ENCODE measurements at regions not wholly inside any gene's neighbourhood (a gene's known extent, or its start where the extent isn't known, plus 50 kb on each side); places are given as distances from the start of the nearest gene placed in this dataset.

GRCh38 chr20:54342258-54342920 is 133.0 kb upstream of the DOK5 start:
- no peak overlapping the region for H3K4me2 ChIP-seq (ENCODE audit: insufficient read depth in 1 of 2, low read depth in 2 of 2, low read length in 2 of 2)
- H4K91ac ChIP-seq (replicated peaks; ENCODE audit: insufficient read length, low read length), result no peak overlapping the region
- H2AFZ ChIP-seq (ENCODE audit: low read length), result no peak overlapping the region
- no peak overlapping the region for H2AK5ac ChIP-seq (ENCODE audit: low read depth, low read length)
- DNase-seq (ENCODE audit: low read depth in 1 of 2, low spot score in 2 of 2), result no peak
- no peak overlapping the region for H3K18ac ChIP-seq (ENCODE audit: extremely low read depth, low read length)
- H3K9ac ChIP-seq (replicated peaks in 1 of 4; ENCODE audit: extremely low read depth in 1 of 4, low read depth in 3 of 4, low read length in 3 of 4), result no peak overlapping the region
- no peaks in the 10 kb centered on the region for H4K20me1 ChIP-seq (replicated peaks in 1 of 2; ENCODE audit: control insufficient read depth in 1 of 2, insufficient read depth in 2 of 2, low read length in 2 of 2)
- no peak overlapping the region for H3K23ac ChIP-seq (ENCODE audit: insufficient read length)
- no peak for FAIRE-seq
- ChIA-PET POLR2A (ENCODE audit: partially characterized antibody) (no interaction called here), CTCF (ENCODE audit: partially characterized antibody) (no interaction called here)
- H2BK5ac ChIP-seq (ENCODE audit: low read depth, low read length), result no peak overlapping the region
- no peaks in the 10 kb centered on the region for H3K9me3 ChIP-seq (ENCODE audit: insufficient read depth in 2 of 2, low read depth in 1 of 2, low read length in 1 of 2)
- H3K23me2 ChIP-seq (ENCODE audit: low read depth, low read length), result no peaks in the 10 kb centered on the region
- H3K4me3 ChIP-seq (ENCODE audit: extremely low read depth in 1 of 4, insufficient read depth in 2 of 4, low read depth in 3 of 4, low read length in 4 of 4), result no peak overlapping the region
- H3K79me1 ChIP-seq (ENCODE audit: low read depth, low read length), result no peaks in the 10 kb centered on the region
- no peak overlapping the region for H2BK15ac ChIP-seq (ENCODE audit: low read length)
- 95% methylated on average over 5 of the region's 5 CpGs; no CpG with 5 or more reads in 1 of the 2 experiments for WGBS, 2 experiments (ENCODE audit: extremely low coverage in 1 of 2, insufficient coverage in 1 of 2, insufficient read length in 1 of 2, insufficient replicate concordance in 2 of 2, low coverage in 1 of 2, low lambda C conversion rate in 2 of 2, missing lambda C conversion rate in 1 of 2)
- H2BK120ac ChIP-seq (replicated peaks; ENCODE audit: low read depth, low read length), result no peak overlapping the region
- no peaks in the 10 kb centered on the region for H3K27me3 ChIP-seq (replicated peaks in 1 of 4; ENCODE audit: control insufficient read depth in 3 of 4, extremely low read depth in 1 of 4, insufficient read depth in 3 of 4, low read length in 3 of 4)
- no peak overlapping the region for H3K4ac ChIP-seq (replicated peaks; ENCODE audit: insufficient read length, low read depth, low read length)
- no peak overlapping the region for H4K5ac ChIP-seq (ENCODE audit: insufficient read length, low read depth, low read length)
- no peak overlapping the region for H3K14ac ChIP-seq (ENCODE audit: insufficient read length)
- H3K36me3 ChIP-seq (ENCODE audit: control insufficient read depth in 2 of 4, insufficient read depth in 4 of 4, low read length in 3 of 4), result no peaks in the 10 kb centered on the region
- no peak overlapping the region for H2BK20ac ChIP-seq (ENCODE audit: low read length)
- no peak overlapping the region for H3K27ac ChIP-seq (ENCODE audit: low read depth, low read length)
- no peak overlapping the region for H3K56ac ChIP-seq (replicated peaks; ENCODE audit: insufficient read length, low read depth, low read length)
- H3K4me1 ChIP-seq (replicated peaks in 1 of 4; ENCODE audit: control insufficient read depth in 3 of 4, insufficient read depth in 4 of 4, low read length in 3 of 4), result peaks cover 0 to 9% (median 3%) of the 10 kb centered on the region in 4 experiments; a peak in 4 of 7 replicates
- no peak overlapping the region for H2BK12ac ChIP-seq (ENCODE audit: low read depth, low read length)
- no peaks in the 10 kb centered on the region for H3K79me2 ChIP-seq (ENCODE audit: control insufficient read depth in 1 of 2, insufficient read depth in 2 of 2, low read length in 2 of 2)
- H4K8ac ChIP-seq (ENCODE audit: extremely low read depth, insufficient read depth, low read length), result no peak overlapping the region
- no peak for TF ChIP-seq BRCA1 (IDR thresholded peaks at IDR 0.05; ENCODE audit: low read depth, low read length)
- TF ChIP-seq NANOG (IDR thresholded peaks at IDR 0.05; ENCODE audit: insufficient read depth, low read depth, low read length, poor library complexity, severe bottlenecking), result no peak
- TF ChIP-seq RAD21 (IDR thresholded peaks at IDR 0.05 in 1 of 2, conservative IDR thresholded peaks at IDR 0.05 in 1 of 2; ENCODE audit: low read depth in 2 of 2, low read length in 2 of 2), result no peak
- TF ChIP-seq CBX8 (IDR thresholded peaks at IDR 0.05; ENCODE audit: borderline replicate concordance, low read depth, low read length), result no peak
- no peak for TF ChIP-seq KDM1A (IDR thresholded peaks at IDR 0.05; ENCODE audit: borderline replicate concordance, low read length)
- no peak for TF ChIP-seq SAP30 (IDR thresholded peaks at IDR 0.05; ENCODE audit: insufficient read depth, insufficient replicate concordance, low read length)
- TF ChIP-seq FOSL1 (IDR thresholded peaks at IDR 0.05; ENCODE audit: insufficient read depth, low read depth, low read length), result no peak
- TF ChIP-seq SUZ12 (IDR thresholded peaks at IDR 0.05; ENCODE audit: low read length), result no peak
- TF ChIP-seq RNF2 (IDR thresholded peaks at IDR 0.05; ENCODE audit: borderline replicate concordance, low read depth, low read length, missing control alignments, poor library complexity, severe bottlenecking), result no peak
- TF ChIP-seq POLR2A (IDR thresholded peaks at IDR 0.05; ENCODE audit: control extremely low read depth in 1 of 2, low read depth in 2 of 2, low read length in 2 of 2), result no peak
- no peak for TF ChIP-seq KDM4A (IDR thresholded peaks at IDR 0.05; ENCODE audit: low read depth, low read length, severe bottlenecking)
- TF ChIP-seq YY1 (IDR thresholded peaks at IDR 0.05; ENCODE audit: low read depth, low read length), result no peak
- TF ChIP-seq RBBP5 (IDR thresholded peaks at IDR 0.05; ENCODE audit: borderline replicate concordance, low read depth, low read length), result no peak

Data from H1 (cell line).